ENCODE measurements at regions not wholly inside any gene's neighbourhood (a gene's known extent, or its start where the extent isn't known, plus 50 kb on each side); places are given as distances from the start of the nearest gene placed in this dataset.

DNA sequence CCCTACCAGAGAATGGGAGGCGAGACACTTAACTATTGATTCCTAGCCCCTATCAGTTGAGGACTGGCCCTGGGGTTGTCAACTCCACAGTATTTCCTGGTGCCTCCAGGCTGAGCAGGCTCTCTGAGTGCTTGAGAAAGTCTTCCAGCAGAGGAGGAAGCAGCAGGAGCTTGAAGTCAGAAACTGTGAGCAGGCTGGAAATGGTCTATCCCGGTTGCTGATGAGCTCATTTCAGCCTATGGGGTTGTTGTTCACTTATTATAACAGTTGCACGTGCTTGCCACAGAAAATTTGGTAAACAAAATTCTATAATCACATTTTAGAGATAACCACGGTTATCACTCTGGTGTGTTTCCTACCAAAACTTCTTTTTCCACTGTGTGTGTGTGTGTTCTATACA, 254.7 kb upstream of the THUMPD2 start:
- no peaks in the 10 kb centered on the region for H3K36me3 ChIP-seq
- TF ChIP-seq POLR2A (IDR thresholded peaks at IDR 0.05) (no peak), EP300 (IDR thresholded peaks at IDR 0.05) (no peak)
- TF ChIP-seq, protein P1, sequence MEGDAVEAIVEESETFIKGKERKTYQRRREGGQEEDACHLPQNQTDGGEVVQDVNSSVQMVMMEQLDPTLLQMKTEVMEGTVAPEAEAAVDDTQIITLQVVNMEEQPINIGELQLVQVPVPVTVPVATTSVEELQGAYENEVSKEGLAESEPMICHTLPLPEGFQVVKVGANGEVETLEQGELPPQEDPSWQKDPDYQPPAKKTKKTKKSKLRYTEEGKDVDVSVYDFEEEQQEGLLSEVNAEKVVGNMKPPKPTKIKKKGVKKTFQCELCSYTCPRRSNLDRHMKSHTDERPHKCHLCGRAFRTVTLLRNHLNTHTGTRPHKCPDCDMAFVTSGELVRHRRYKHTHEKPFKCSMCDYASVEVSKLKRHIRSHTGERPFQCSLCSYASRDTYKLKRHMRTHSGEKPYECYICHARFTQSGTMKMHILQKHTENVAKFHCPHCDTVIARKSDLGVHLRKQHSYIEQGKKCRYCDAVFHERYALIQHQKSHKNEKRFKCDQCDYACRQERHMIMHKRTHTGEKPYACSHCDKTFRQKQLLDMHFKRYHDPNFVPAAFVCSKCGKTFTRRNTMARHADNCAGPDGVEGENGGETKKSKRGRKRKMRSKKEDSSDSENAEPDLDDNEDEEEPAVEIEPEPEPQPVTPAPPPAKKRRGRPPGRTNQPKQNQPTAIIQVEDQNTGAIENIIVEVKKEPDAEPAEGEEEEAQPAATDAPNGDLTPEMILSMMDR (IDR thresholded peaks at IDR 0.05), result no peak
- WGBS, 3 donors, result 40 to 60% (median 46%) methylated on average over 4 of the region's 4 CpGs
- H3K4me3 ChIP-seq, result no peak overlapping the region
- H3K4me1 ChIP-seq (ENCODE audit: insufficient read depth), result no peaks in the 10 kb centered on the region
- no peak overlapping the region for H3K27ac ChIP-seq
- H3K9me3 ChIP-seq, result no peaks in the 10 kb centered on the region
- DNase-seq, result no peak
- intact Hi-C loops (cut with DNase I), result no loop called here
- H3K27me3 ChIP-seq, result no peaks in the 10 kb centered on the region

DNA sequence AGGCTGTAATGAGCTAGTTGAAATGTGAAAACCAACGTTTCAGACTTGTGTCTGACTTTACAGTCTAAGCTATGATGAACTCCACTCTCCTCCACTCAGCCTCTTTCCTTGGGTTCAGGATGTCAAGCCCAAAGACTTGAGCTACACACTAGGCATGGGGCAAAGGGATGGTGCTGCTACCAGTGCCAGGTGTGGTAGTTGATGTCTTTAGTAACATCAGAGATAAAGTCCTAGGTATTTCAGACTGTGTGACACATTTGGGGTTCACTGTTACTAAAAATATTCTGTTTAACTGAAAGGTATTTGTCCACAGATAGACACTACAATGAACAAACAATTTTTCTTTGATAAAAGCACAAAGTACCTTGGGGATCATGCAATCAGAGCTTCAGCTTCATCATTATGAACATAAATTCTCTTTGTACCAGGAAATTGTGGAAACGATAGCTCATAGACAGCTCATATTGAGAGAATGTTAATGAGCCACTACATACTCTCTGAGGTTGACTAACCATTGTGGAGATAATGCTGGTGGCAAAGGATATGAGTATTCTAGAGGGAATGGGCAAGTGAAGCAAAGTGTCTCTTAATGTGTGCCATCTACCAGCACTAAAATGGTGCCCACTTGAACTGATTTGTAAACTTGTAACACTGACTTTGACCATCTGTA, 253.7 kb upstream of the THUMPD2 start:
- Histone ChIP-seq H3K36me3 (no peaks in the 10 kb centered on the region), H3K27me3 (no peaks in the 10 kb centered on the region), H3K4me3 (no peak overlapping the region), H3K27ac (no peak overlapping the region), H3K9me3 (no peaks in the 10 kb centered on the region), H3K4me1 (ENCODE audit: insufficient read depth) (no peaks in the 10 kb centered on the region)
- DNase-seq, result no peak
- TF ChIP-seq EP300 (IDR thresholded peaks at IDR 0.05) (no peak), POLR2A (IDR thresholded peaks at IDR 0.05) (no peak)
- TF ChIP-seq, protein P1 (IDR thresholded peaks at IDR 0.05), result no peak
- intact Hi-C loops (cut with DNase I), result no loop called here
- 72 to 79% (median 74%) methylated on average over 2 of the region's 2 CpGs for WGBS, 3 donors

DNA sequence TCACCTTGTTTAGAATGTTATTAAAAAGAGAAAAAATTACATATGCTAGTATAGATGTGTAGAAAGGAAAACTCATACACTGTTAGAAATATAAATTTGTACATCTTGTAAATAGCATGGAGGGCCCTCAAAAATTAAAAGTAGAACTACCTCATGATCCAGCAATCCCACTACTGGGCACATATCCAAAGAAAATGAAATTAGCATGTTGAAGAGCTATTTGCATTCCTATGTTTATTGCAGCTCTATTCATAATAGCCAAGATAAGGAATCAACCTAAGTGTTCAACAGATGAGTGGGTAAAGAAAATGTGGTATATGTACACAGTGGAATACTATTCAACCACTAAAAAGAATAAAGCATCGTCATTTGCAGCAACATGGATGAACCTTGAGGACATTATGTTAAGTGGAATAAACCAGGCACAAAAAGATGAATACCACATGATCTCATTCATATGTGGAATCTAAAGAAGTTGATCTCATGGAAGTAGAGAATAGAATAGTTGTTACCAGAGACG, 251.5 kb upstream of the THUMPD2 start:
- no peaks in the 10 kb centered on the region for H3K36me3 ChIP-seq
- H3K4me1 ChIP-seq (ENCODE audit: insufficient read depth), result no peaks in the 10 kb centered on the region
- TF ChIP-seq, protein P1 (IDR thresholded peaks at IDR 0.05), result no peak
- TF ChIP-seq POLR2A (IDR thresholded peaks at IDR 0.05) (no peak), EP300 (IDR thresholded peaks at IDR 0.05) (no peak)
- WGBS, 3 donors, result 67 to 94% (median 94%) methylated on average over 2 of the region's 2 CpGs
- H3K27ac ChIP-seq, result no peak overlapping the region
- H3K9me3 ChIP-seq, result no peaks in the 10 kb centered on the region
- no peaks in the 10 kb centered on the region for H3K27me3 ChIP-seq
- no peak overlapping the region for H3K4me3 ChIP-seq
- DNase-seq, result no peak
- intact Hi-C loops (cut with DNase I), result no loop called here

DNA sequence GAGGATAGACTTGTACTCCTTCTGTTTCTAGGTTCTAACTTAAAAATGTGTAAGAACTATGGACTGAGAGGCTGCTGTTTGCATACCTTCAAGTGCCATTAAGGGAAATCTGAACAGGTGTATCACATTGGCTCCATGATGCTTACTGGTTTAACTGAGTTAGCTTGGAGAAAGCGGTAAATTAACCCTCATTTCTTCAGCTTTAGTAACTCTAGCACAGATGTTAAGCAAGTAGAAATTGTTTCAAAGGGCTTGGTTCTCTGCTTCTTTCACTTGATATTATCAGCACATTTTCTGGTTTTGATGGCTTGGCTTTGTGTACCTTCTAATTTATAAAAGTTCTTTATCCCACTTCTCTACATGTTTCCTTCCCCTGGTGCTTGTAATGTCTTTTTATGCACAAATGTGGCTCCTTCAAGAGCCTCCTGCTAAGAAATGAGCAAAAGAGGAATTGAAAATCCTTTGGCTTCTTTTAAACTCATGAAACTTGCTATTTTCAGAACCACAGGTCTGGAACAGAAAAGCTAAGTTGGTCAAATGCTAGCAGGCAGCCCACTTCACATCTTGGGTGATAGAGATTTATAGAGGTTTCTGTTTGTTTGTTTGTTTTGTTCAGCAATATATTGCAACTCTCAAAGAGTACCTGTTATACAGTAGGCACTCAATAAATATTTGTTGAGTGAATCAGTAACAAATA, 249.9 kb upstream of the THUMPD2 start:
- Histone ChIP-seq H3K27me3 (no peaks in the 10 kb centered on the region), H3K9me3 (no peaks in the 10 kb centered on the region), H3K36me3 (no peaks in the 10 kb centered on the region), H3K4me3 (no peak overlapping the region), H3K27ac (no peak overlapping the region), H3K4me1 (ENCODE audit: insufficient read depth) (no peaks in the 10 kb centered on the region)
- TF ChIP-seq EP300 (IDR thresholded peaks at IDR 0.05) (no peak), POLR2A (IDR thresholded peaks at IDR 0.05) (no peak)
- TF ChIP-seq, protein P1 (IDR thresholded peaks at IDR 0.05), result no peak
- 94 to 97% (median 95%) methylated on average over 1 of the region's 1 CpG for WGBS, 3 donors
- DNase-seq, result no peak
- intact Hi-C loops (cut with DNase I), result no loop called here

All from ovary (tissue), 7 donors.